GM03348 (cell line): ENCODE measurements at regions not wholly inside any gene's neighbourhood (a gene's known extent, or its start where the extent isn't known, plus 50 kb on each side); places are given as distances from the start of the nearest gene placed in this dataset.
"Not testable (repeated sequence)": the region's sequence is repeated elsewhere in the genome, so short reads cannot be mapped to it uniquely, and the experiment has no call there.

Source experiments
- DNase-seq: peaks from one replicate; pipeline ENCODE4 v3.0.0; 2012; ENCODE audit warnings: low spot score

DNA sequence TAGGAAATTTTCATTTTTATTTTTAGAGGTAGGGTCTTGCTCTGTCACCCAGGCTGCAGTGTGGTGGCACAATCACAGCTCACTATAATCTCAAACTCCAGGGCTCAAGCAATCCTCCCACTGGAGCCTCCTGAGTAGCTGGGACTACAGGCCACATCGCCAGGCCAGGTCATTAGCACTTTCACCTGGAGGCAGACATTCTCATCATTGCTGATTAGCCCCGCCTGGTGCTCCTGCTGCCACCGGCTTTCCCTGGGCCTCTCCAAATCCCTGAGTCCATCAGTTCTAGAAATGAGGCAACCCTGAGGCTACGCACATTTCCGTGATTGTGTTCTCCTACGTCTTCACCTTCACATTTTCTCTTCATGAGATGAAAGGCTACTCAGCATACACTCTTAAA is 607.7 kb upstream of the NRSN1 start:
- no peak for DNase-seq

DNA sequence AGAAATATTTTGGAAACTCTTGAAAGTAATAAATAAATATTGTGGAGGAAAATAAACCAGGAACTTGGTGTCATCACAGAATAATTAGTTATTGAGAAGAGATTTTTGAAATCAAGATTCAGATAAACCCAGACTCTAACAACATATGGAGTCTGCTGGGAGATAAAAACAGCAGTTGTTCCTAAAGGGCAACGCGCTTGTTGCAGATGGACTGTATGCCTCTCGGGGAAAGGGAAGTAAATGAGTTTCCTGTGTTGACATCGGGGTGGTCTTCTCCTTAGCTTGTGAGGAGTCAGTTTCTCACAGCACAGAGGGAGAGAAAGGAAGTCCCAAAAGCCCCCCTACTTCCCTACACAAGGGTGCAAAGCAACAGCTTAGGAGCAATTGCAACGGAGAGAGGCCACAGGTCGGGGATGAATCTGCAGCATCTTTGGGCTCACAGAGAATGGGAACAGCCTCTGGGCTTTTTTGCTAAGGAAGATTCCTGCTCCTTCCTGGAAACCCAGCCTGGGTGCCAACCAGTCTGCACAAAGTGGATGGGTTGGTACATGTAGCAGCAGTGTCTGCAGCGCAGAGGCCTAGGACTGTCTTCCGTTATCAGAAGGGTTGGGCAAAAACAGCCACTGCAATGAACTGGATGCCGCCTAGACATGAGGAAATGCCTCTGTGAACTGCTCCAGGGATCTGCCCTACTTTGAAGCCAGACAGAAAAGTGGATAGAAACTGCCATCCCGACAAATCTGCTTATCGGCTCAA is 603.0 kb upstream of the NRSN1 start:
- no peak for DNase-seq

DNA sequence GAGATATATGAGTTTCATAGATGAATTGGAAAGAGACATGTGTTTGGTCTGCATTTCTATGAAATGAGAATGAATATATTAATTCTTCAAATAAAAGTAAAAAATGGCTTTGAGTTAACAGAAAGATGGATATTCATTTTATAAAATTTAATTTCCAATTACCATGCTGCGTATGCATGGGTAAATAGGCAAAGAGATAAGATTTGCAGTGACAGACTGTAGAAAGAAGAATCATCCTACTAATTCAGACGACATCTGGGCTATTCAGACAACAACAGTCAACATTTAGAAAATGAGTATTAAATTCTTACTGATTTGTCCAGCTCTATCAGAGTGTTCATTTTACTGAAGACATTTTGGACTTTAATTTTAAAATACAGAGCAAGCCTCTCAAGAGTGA is 602.2 kb upstream of the NRSN1 start:
- no peak for DNase-seq

DNA sequence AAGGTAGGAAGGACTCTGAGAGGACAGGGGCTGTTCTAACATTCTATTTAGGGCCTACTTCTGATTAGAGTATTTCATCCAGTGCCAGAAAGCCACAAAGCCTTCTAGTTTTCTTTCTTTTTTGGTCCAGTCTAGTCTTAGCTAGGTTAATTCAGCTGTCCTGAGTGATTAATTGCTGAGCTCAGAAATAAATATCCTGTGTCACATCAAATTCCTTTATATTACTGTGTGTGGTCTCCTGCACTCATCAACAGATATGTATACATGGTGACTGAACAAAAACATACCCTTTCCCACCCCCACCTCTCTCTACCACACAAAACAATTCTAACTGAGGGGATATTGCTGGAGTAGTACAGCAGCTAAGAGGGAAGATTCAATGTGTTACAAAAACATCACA is 601.5 kb upstream of the NRSN1 start:
- no peak for DNase-seq

DNA sequence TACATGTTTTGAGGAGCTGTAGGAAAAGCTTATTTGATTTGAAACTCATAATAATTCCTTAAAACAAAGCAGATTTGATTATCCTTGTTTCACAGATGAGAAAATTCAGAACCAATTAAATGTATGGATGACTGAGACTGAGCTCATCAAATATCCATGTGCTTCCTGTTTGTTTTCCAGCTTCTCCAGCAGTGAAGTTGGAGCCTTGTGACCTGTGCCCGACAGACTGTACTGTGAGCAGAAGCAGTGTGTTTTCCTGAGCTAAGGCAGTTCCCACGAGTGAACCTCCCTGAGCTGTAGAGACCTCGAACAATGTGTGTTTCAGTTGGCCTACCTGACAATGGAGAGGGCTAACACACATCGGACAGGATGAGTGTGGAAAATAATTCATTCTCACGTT is 599.5 kb upstream of the NRSN1 start:
- no peak for DNase-seq

DNA sequence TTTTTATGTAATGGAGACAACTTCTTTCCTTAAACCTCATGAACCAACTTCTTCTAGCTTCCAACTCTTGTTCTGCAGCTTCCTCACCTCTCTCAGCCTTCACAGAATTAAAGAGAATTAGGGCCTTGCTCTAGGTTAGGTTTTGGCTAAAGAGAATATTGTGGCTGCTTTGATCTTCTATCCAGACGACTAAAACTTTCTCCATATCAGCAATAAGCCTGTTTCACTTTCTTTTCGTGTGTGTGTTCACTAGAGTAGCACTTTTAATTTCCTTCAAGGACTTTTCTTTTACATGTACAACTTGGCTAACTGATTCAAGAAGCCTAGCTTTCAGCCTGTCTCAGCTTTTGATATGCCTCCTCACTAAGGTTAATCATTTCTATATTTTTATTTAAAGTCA is 596.1 kb upstream of the NRSN1 start:
- no peak for DNase-seq

DNA sequence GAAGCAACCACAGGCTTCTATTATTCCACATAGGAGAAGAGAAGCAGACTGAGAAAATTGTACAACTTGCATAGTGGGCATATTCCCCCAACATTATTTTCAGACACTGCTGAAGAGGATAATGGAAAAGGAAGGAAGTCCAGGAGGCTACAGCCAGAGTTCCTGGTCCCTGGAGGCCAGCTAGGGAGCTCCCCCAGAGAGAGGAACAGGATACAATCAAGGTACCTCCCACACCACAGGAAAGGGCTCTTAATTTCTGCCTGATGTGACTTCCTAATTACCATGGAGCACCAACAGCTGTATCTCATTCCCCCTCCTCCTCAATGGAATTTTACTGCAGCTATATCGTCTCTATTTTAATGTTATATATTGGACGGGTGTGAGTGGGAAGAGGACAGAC is 594.3 kb upstream of the NRSN1 start:
- no peak for DNase-seq

DNA sequence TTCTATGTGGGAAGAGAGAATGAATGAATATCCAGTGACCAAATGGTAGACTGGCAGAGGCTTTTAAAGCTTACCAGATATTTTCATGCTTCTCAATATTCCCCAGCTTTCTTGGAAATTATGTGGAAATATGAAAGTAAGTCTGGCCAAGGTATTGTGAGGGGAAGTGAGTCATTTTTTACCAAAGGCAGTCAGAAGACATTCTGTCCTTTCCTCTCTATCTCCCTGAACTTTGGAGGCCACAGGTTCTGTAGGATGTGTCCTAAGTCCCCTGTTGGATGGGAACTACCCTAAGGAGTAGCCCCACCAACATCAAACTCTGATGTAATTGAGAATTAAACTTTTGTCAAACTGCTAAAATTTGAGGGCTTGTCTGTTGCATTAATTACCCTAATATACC is 593.8 kb upstream of the NRSN1 start:
- DNase-seq, result no peak

DNA sequence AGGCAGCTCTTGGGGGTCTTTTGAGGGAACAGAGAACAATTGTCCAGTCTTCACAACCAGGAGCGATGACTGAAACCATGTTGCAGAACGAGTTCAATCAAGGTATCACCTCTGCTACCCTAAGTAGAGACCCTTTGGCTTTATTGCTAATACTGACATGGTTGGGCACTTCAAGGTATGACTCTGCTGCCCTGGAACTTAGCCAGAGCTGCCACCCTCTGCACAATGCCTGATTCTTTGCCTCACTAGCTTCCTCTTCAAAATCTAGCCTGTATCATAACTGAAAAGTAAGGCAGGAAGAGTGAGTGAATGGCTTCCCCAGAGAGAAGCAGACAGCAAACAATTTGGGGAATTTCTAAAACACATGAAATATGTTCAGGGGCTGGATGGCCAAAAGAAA is 592.7 kb upstream of the NRSN1 start:
- no peak for DNase-seq

DNA sequence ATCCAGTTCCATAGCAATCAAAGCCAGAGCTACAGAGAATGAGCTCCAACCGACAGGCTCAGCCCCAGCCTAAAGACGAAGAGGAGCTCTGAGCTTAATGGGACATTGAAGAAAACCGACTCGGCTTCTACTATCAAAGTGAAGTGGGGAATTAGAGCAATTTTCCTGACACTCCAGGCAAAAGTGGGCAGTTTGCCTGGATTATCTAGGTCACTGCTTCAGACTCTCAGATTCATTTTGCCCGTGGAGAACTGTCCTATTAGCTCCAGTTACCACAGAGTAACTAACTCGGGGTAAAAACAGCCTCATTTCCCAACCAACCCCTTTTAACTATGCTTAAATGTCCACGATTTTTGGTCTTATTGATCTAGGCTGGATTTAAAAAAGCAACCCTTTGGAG is 592.1 kb upstream of the NRSN1 start:
- DNase-seq, result no peak

DNA sequence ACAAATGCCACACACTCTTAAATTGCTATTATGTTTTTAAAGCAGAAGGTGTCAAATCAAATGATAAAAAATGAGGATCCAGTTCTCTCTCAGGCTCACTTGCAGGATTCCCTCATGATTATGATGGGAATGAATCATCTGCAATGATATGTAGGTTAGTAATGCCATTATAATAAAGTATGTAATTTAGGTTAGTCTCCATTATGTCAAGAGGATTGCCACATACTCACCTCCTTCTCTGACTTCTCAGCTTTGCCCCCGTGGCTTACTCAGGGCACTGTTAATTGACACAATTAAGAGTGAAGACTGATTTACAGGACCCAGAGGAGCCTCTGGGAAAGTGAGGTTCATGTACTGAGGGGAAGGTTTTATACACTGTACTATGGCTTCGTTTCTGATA is 591.7 kb upstream of the NRSN1 start:
- no peak for DNase-seq

DNA sequence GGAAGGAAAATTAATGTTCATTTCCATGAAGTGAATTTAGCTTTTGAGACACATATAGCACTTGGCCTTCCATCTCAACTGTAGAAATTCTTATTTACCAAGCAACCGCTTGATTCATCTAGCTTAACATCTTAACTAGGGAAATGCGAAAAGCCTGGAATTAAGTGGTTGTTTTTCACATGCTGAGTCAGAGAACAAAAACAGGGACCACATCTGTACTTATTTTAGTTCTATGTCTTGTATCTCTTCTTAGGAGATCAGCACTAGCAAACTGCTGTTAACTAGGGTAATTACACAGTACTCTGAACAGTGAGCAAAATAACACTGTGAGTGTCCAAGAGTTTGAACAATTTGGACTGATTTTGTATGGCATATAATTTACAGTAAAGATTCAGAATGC is 590.9 kb upstream of the NRSN1 start:
- no peak for DNase-seq

DNA sequence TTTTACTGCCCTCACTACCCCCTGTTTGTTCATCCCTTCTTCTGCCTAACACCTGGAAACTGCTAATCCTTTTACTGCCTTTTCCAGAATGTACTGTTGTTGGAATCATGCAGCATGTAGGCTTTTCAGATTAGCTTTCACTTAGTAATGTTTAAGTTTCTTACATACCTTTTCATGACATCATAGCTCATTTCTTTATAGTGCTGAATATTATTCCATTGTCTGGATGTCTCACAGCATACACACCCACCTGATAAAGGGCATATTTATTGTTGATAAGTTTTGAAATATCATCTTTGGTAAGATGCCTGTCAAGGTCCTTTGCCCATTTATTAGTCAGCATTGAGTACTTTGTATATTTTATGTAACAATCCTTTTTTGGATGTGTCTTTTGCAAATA is 588.2 kb upstream of the NRSN1 start:
- no peak for DNase-seq

DNA sequence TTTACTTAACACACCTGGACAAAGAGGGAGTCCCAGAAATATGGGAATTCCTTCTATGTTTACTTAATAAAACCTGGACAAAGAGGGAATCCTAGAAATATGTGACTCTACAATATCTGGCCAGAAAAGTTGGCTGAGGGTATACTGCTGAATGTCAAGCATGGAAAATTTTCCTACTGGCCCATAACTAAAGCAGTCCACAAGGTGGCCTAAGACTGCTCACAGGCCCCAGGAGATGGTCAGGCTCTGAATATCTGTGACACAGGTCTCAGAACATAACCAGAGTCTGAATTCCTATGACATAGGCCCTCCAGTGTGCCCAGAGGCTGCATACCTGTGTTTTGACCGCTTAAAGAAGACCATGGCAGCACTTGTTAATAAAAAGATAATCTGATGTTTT is 578.2 kb upstream of the NRSN1 start:
- no peak for DNase-seq

DNA sequence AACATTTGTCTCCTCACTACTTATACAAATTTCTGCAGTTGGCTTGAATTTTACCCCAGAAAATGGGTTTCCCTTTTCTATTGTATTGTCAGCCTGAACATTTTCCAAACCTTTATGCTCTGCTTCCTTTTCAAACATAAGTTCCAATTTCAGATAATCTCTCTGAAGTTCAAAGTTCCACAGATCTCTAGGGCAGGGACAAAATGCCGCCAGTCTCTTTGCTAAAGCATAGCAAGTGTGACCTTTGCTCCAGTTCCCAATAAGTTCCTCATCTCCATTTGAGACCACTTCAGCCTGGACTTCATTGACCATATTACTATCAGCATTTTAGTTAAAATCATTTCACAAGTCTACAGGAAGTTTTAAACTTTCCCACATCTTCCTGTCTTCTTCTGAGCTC is 571.1 kb upstream of the NRSN1 start:
- not testable (repeated sequence) for DNase-seq

DNA sequence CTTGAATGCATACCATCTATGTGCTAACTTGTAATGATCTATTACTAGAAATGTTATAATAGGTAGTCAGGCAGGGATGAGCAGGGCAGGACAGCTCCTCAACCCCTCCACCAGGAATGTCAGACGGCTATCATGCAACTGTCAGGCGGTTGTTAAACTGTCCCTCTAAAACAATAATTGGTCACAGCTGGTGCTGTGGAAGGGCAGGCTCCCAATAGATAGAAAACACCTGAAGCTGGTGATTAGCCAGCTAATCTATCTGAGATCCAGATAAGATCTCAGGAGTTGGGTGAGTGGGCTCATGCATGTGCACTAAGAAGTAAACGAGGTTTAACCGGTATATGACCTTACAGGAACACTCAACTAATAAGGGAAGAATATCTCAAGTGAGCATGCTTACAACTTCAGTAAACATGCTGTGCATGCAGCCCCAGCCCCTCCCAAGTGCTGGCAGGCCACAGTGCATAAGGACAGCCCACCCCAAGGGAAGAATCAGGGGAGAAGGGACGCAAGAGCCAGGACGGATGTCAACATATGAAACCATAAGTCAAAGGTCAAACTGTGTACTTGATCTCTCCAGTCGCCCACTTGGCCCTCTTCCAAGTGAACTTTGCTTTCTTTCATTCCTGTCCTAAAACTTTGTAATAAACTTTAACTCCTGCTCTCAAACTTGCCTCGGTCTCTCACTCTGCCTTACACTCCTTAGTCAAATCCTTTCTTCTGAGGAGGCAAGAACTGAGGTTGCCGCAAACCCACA is 566.2 kb upstream of the NRSN1 start:
- DNase-seq, result no peak

DNA sequence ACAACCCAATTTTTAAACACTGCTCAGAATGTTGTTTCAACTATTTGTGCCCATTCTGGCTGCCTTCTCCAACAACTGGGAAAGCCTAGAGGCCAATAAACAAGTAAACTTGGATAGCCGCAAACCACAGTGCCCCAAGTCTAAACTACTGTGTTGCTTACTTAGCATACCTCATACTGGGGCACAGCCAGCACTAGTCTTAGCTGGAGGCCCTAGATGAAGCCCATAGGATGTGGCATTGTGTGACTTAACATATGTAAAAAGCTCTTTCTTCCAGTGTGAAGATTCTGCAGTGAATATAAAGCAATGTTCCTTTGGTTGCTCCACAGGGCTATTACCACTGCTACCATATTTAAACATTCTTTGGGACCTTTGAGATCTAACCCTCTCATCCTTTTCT is 564.3 kb upstream of the NRSN1 start:
- no peak for DNase-seq

DNA sequence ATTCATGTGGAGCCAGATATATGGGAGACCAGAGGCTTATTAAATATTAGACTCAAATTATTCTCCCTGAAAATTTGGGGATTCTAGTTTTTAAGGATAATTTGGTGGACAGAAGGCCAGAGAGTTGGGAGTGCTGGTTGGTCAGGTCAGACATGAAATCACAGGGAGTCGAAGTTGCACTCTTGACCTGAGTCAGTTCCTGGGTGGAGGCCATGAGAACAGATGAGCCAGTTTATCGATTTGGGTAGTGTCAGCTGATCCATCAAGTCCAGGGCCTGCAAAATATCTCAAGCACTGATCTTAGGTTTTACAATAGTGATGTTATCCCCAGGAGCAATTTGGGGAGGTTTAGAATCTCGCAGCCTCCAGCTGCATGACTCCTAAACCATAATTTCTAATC is 563.5 kb upstream of the NRSN1 start:
- DNase-seq, result no peak

DNA sequence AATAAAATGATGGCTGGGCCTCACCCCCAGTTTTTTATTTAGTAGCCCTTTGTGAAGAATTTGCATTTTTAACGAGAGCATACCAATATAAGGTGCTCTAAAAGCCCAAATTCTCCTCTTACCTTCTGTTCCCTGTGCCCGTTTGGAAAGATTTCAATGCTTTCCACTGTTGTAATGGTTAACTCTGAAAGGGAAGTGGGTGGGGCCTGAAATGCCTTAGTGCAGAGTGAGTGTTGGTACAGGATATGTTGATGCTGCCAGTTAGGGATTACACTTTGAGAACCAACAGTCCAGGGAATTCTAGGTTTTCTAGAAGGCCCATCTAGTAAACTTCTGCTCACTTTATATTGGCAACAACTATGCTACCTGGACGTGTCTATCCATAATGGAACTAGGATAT is 562.7 kb upstream of the NRSN1 start:
- DNase-seq, result no peak

DNA sequence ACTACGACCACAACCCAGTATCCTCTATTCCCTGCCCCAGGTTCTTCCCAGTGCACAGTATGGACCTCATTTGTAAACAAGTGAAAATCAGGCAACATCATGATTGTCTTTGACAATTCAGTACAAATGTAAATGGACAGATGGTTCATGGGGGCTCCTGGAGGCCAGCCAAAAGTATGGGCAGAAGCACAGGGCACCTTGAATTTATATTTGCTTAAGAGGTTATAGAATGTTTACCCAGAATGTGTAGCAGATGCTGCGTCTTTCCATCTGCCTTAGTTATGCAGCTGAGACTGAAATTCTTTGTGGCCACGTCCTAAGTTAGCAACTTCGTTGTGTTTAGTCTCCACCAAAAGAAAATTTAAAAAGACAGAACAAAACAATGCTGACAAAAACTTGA is 559.6 kb upstream of the NRSN1 start:
- no peak for DNase-seq

DNA sequence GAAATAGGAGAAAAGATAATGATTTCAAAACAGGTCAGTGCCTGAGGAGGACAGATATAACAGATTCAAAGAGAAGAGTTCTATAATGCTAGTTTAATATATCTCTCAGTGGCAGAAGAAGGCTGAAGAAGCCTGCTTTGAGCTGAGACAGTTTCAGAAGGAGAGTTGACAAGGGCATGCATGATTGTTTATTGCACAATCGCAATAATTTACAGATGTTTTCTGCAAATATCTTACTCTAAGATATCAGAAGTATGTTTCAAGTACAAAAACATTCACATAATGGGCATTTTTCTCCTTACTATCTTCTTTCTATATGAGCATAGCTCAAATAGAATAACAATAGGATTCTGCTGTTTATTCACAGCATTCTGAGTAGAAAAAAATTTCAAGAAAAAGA is 557.7 kb upstream of the NRSN1 start:
- no peak for DNase-seq

DNA sequence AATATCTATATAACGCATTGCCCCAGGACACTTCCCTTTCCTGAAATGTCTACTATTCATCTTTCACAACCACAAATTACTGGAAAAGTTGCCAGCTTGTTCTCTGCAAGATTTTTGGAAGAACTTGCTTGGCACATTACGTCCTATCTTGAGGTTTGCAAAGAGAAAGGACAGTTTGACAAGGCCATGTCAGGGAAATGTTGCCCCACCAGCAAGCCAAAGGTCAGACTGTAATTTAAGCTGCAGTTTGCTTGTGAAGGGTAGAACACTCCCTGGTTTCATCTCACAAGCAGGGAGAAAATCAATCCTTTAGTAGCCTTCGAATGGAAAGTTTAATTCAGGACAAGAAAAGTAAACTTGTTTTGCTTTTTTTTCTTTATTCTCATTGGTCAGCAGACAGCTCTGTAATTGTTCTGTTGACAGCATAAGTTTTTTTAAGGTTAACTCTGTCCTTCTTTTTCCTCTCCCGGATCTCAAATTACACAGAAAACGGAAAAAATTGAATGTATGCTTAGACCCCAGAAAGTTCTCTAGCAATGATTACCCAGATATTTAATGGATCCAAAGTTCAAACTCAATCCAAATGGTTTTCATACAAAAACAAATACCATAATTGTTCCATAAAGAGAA is 541.8 kb upstream of the NRSN1 start:
- no peak for DNase-seq

DNA sequence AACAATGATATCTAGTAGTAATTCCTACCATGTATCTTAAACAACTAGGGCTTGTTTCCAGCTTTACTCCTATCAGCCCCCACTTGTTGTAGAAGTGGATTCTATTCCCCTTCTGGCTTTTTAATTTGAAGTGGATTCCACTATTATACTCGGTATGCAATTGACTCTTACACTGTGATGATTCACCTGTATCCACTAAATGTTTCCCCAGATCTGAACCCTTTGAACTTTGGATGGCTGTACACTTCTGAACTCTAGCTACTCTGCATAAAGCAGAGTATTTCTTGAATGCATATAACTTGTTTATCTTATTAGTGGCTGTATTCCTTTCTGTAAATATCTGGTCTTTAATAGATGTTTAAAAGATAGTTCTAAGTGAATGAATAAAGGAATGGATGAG is 538.4 kb upstream of the NRSN1 start:
- no peak for DNase-seq

DNA sequence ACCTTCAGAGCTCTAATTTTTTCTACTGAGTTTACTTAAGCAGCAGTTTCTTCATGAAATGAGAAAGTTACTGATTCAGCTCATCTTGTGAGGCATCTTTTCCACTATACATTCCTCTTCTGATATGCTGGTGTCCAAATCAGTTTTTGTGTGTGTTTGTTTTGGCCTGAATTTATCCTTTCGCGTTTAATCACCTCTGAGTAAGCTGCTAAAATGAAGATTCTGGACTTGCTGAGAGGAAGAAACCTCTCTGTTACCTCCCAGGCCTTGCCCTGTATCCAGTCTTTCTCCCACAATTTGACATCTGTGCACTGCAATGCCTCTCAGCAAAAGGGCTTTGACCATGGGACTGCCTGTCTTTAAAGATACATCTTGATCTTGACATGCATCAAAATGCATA is 536.2 kb upstream of the NRSN1 start:
- no peak for DNase-seq
